H1 (cell line): ENCODE measurements at regions not wholly inside any gene's neighbourhood (a gene's known extent, or its start where the extent isn't known, plus 50 kb on each side); places are given as distances from the start of the nearest gene placed in this dataset.

Experiments
- CTCF ChIA-PET: fragments of 300-600 bp; sonication (Branson Sonifier 250); formaldehyde crosslinking; loops from one replicate; lab custom pipeline; 2021; ENCODE audit not compliant: partially characterized antibody; lab: Charles Lee
- POLR2A ChIA-PET: fragments of 300-600 bp; sonication (Branson Sonifier 250); formaldehyde crosslinking; loops from one replicate; lab custom pipeline; 2021; ENCODE audit warnings: inconsistent platforms; ENCODE audit not compliant: partially characterized antibody; lab: Charles Lee
- DNase-seq, 2 experiments: peaks; one replicate each; pipeline versions ENCODE4 v3.0.0 to v3.0.0-alpha.2; 2010 to 2022; ENCODE audit warnings: low spot score in 2 of 2, low read depth in 1 of 2, mixed read lengths in 1 of 2
- FAIRE-seq: peaks from 2 replicates; lab custom pipeline; 2011; peaks lifted over from hg19 to GRCh38; lab: Jason Lieb, UNC
- H2AFZ ChIP-seq: 2 replicates; pipeline ENCODE4 v1.8.1; 2012; ENCODE audit warnings: low read length, inconsistent platforms
- H2AK5ac ChIP-seq: 2 replicates; pipeline ENCODE4 v1.6.1; 2013; ENCODE audit warnings: low read depth, low read length
- H2BK120ac ChIP-seq: replicated peaks from 2 replicates; pipeline ENCODE3; 2013; ENCODE audit warnings: low read depth, low read length, inconsistent platforms
- H2BK12ac ChIP-seq: 2 replicates; pipeline ENCODE4 v1.6.1; 2013; ENCODE audit warnings: low read depth, low read length
- H2BK15ac ChIP-seq: 2 replicates; pipeline ENCODE4 v1.6.1; 2013; ENCODE audit warnings: low read length
- H2BK20ac ChIP-seq: 2 replicates; pipeline ENCODE4 v1.6.1; 2013; ENCODE audit warnings: low read length
- H2BK5ac ChIP-seq: 2 replicates; pipeline ENCODE4 v1.6.1; 2013; ENCODE audit warnings: low read depth, low read length
- H3K14ac ChIP-seq: 2 replicates; pipeline ENCODE4 v1.6.1; 2013; ENCODE audit warnings: inconsistent platforms; ENCODE audit not compliant: insufficient read length
- H3K18ac ChIP-seq: 2 replicates; pipeline ENCODE4 v1.6.1; 2013; ENCODE audit warnings: low read length; ENCODE audit errors: extremely low read depth
- H3K23ac ChIP-seq: 2 replicates; pipeline ENCODE4 v1.6.1; 2013; ENCODE audit warnings: inconsistent platforms; ENCODE audit not compliant: insufficient read length
- H3K23me2 ChIP-seq: 2 replicates; pipeline ENCODE4 v1.6.1; 2013; ENCODE audit warnings: low read depth, low read length
- H3K27ac ChIP-seq: 2 replicates; pipeline ENCODE4 v1.6.1; 2011; ENCODE audit warnings: low read depth, low read length, inconsistent platforms
- H3K27me3 ChIP-seq, 4 experiments: replicated peaks in 1 of 4; 1 replicate in 1 of 4; 2 replicates in 3 of 4; pipeline versions ENCODE4 v1.6.1 to v1.8.1; 2011 to 2013; ENCODE audit warnings: low read length in 3 of 4, mild to moderate bottlenecking in 3 of 4, inconsistent platforms in 2 of 4, mixed read lengths in 2 of 4, moderate library complexity in 1 of 4; ENCODE audit not compliant: control insufficient read depth in 3 of 4, insufficient read depth in 3 of 4; ENCODE audit errors: extremely low read depth in 1 of 4
- H3K36me3 ChIP-seq, 4 experiments: 2 replicates each; pipeline versions ENCODE4 v1.6.1 to v1.8.1; 2011 to 2013; ENCODE audit warnings: mild to moderate bottlenecking in 4 of 4, low read length in 3 of 4, moderate library complexity in 2 of 4, control low read depth in 1 of 4, inconsistent platforms in 1 of 4; ENCODE audit not compliant: insufficient read depth in 4 of 4, control insufficient read depth in 2 of 4
- H3K4ac ChIP-seq: replicated peaks from 2 replicates; pipeline ENCODE3; 2013; ENCODE audit warnings: low read length, low read depth, mixed read lengths, inconsistent platforms; ENCODE audit not compliant: insufficient read length
- H3K4me1 ChIP-seq, 4 experiments: replicated peaks in 1 of 4; 1 replicate in 1 of 4; 2 replicates in 3 of 4; pipeline versions ENCODE4 v1.6.1 to v1.8.1; 2011 to 2013; ENCODE audit warnings: low read length in 3 of 4, inconsistent platforms in 2 of 4, mixed read lengths in 1 of 4; ENCODE audit not compliant: insufficient read depth in 4 of 4, control insufficient read depth in 3 of 4
- H3K4me2 ChIP-seq, 2 experiments: 2 replicates each; pipeline versions ENCODE4 v1.6.1 to v1.8.1; 2011 to 2013; ENCODE audit warnings: low read depth in 2 of 2, low read length in 2 of 2, control low read depth in 1 of 2, inconsistent platforms in 1 of 2, mild to moderate bottlenecking in 1 of 2; ENCODE audit not compliant: insufficient read depth in 1 of 2
- H3K4me3 ChIP-seq, 4 experiments: fragments of 200-600, 300-600 bp in 1 of 4; sonication (generic), shearing (Covaris generic), sonication (Bioruptor Twin) in 1 of 4; 2 replicates each; pipeline versions ENCODE4 v1.5.1 to v1.8.1; 2011 to 2016; ENCODE audit warnings: low read length in 4 of 4, low read depth in 3 of 4, control low read depth in 2 of 4, inconsistent platforms in 2 of 4, mild to moderate bottlenecking in 2 of 4, mixed read lengths in 1 of 4, moderate library complexity in 1 of 4; ENCODE audit not compliant: insufficient read depth in 2 of 4; ENCODE audit errors: extremely low read depth in 1 of 4
- H3K56ac ChIP-seq: replicated peaks from 2 replicates; pipeline ENCODE3; 2013; ENCODE audit warnings: low read depth, mild to moderate bottlenecking, mixed read lengths, low read length, inconsistent platforms; ENCODE audit not compliant: insufficient read length
- H3K79me1 ChIP-seq: 2 replicates; pipeline ENCODE4 v1.6.1; 2013; ENCODE audit warnings: low read depth, low read length, control low read depth
- H3K79me2 ChIP-seq, 2 experiments: 2 replicates each; pipeline versions ENCODE4 v1.6.1 to v1.8.1; 2012 to 2013; ENCODE audit warnings: low read length in 2 of 2, mild to moderate bottlenecking in 2 of 2, inconsistent platforms in 1 of 2; ENCODE audit not compliant: insufficient read depth in 2 of 2, control insufficient read depth in 1 of 2
- H3K9ac ChIP-seq, 4 experiments: replicated peaks in 1 of 4; 1 replicate in 1 of 4; 2 replicates in 3 of 4; pipeline versions ENCODE4 v1.6.1 to v1.8.1; 2011 to 2013; ENCODE audit warnings: low read depth in 3 of 4, low read length in 3 of 4, control low read depth in 2 of 4, mild to moderate bottlenecking in 2 of 4, moderate library complexity in 2 of 4, inconsistent platforms in 1 of 4; ENCODE audit errors: extremely low read depth in 1 of 4
- H3K9me3 ChIP-seq, 2 experiments: 2 replicates each; pipeline versions ENCODE4 v1.6.1 to v1.8.1; 2012 to 2013; ENCODE audit warnings: mild to moderate bottlenecking in 2 of 2, moderate library complexity in 2 of 2, control low read depth in 1 of 2, inconsistent platforms in 1 of 2, low read depth in 1 of 2, low read length in 1 of 2, mixed read lengths in 1 of 2; ENCODE audit not compliant: insufficient read depth in 2 of 2
- H4K20me1 ChIP-seq, 2 experiments: replicated peaks in 1 of 2; 2 replicates each; pipeline versions ENCODE3 to v1.8.1; 2011 to 2013; ENCODE audit warnings: inconsistent platforms in 2 of 2, low read length in 2 of 2, mild to moderate bottlenecking in 1 of 2; ENCODE audit not compliant: insufficient read depth in 2 of 2, control insufficient read depth in 1 of 2
- H4K5ac ChIP-seq: 2 replicates; pipeline ENCODE4 v1.6.1; 2013; ENCODE audit warnings: low read length, low read depth, mixed read lengths, inconsistent platforms; ENCODE audit not compliant: insufficient read length
- H4K8ac ChIP-seq: 2 replicates; pipeline ENCODE4 v1.8.0; 2013; ENCODE audit warnings: mild to moderate bottlenecking, moderate library complexity, low read length, inconsistent platforms; ENCODE audit not compliant: insufficient read depth; ENCODE audit errors: extremely low read depth
- H4K91ac ChIP-seq: replicated peaks from 2 replicates; pipeline ENCODE3; 2013; ENCODE audit warnings: low read length, mixed read lengths, inconsistent platforms; ENCODE audit not compliant: insufficient read length
- CHD1 ChIP-seq: IDR thresholded peaks from 2 replicates; pipeline ENCODE4 v1.6.1; 2012; ENCODE audit warnings: low read depth, low read length, improper control_type of control experiment
- CREB1 ChIP-seq: IDR thresholded peaks from 2 replicates; pipeline ENCODE4 v1.6.1; 2012; ENCODE audit warnings: inconsistent platforms
- EZH2 ChIP-seq: fragments of 200-600 bp; sonication (generic); IDR thresholded peaks from 2 replicates; pipeline ENCODE4 v1.7.1; 2012; ENCODE audit warnings: low read depth, mild to moderate bottlenecking, moderate library complexity, low read length, inconsistent platforms; ENCODE audit not compliant: severe bottlenecking
- GABPA ChIP-seq: IDR thresholded peaks from 2 replicates; pipeline ENCODE4 v1.6.1; 2011; ENCODE audit warnings: mild to moderate bottlenecking, low read length, moderate library complexity, borderline replicate concordance; ENCODE audit not compliant: insufficient read depth
- KDM4A ChIP-seq: IDR thresholded peaks from one replicate; pipeline ENCODE4 v1.7.1; 2012; ENCODE audit warnings: low read depth, mild to moderate bottlenecking, moderate library complexity, low read length, inconsistent platforms; ENCODE audit not compliant: severe bottlenecking
- RAD21 ChIP-seq, 2 experiments: IDR thresholded peaks in 1 of 2; conservative IDR thresholded peaks in 1 of 2; 2 replicates each; pipeline ENCODE4 v1.6.1; 2011; ENCODE audit warnings: low read depth in 2 of 2, low read length in 2 of 2, improper control_type of control experiment in 1 of 2, inconsistent platforms in 1 of 2, mild to moderate bottlenecking in 1 of 2, moderate library complexity in 1 of 2
- SAP30 ChIP-seq: fragments of 300-600 bp; sonication (generic); IDR thresholded peaks from 2 replicates; pipeline ENCODE4 v1.7.1; 2012; ENCODE audit warnings: low read length, moderate library complexity, mild to moderate bottlenecking, inconsistent platforms; ENCODE audit not compliant: insufficient read depth, insufficient replicate concordance
- SP4 ChIP-seq: IDR thresholded peaks from 2 replicates; pipeline ENCODE4 v1.6.1; 2012; ENCODE audit warnings: low read length, inconsistent platforms
- TAF1 ChIP-seq: IDR thresholded peaks from 2 replicates; pipeline ENCODE4 v1.6.1; 2011; ENCODE audit warnings: mild to moderate bottlenecking, low read depth, low read length
- TEAD4 ChIP-seq: IDR thresholded peaks from 2 replicates; pipeline ENCODE4 v1.6.1; 2012; ENCODE audit warnings: low read depth, low read length, inconsistent platforms, mixed read lengths
- USF2 ChIP-seq: IDR thresholded peaks from 2 replicates; pipeline ENCODE4 v1.6.1; 2011; ENCODE audit warnings: low read length, improper control_type of control experiment
- YY1 ChIP-seq: IDR thresholded peaks from 2 replicates; pipeline ENCODE4 v1.6.1; 2011; ENCODE audit warnings: low read depth, mild to moderate bottlenecking, low read length
- ZNF274 ChIP-seq: IDR thresholded peaks from 2 replicates; pipeline ENCODE4 v1.7.0; 2012; ENCODE audit warnings: low read length, borderline replicate concordance; ENCODE audit errors: extremely low read depth
- WGBS, 2 experiments: shearing (Covaris generic) in 1 of 2; methylation state at CpG; one replicate each; pipeline versions ENCODE4 v1.1.6 to v1.1.7; 2013 to 2015; ENCODE audit warnings: low lambda C conversion rate in 2 of 2, mixed read lengths in 2 of 2, inconsistent platforms in 1 of 2, low coverage in 1 of 2, missing lambda C conversion rate in 1 of 2; ENCODE audit not compliant: insufficient replicate concordance in 2 of 2, insufficient coverage in 1 of 2, insufficient read length in 1 of 2; ENCODE audit errors: extremely low coverage in 1 of 2, missing lambda C conversion rate in 1 of 2; 5-methylcytosine and 5-hydroxymethylcytosine counted together

- Histone ChIP-seq H3K14ac (no peak overlapping the region), H2BK20ac (no peak overlapping the region), H3K23me2 (no peaks in the 10 kb centered on the region), H3K4me3 (no peak overlapping the region), H3K18ac (no peak overlapping the region), H4K8ac (no peak overlapping the region), H2BK5ac (no peak overlapping the region), H4K5ac (no peak overlapping the region), H3K27me3 (no peaks in the 10 kb centered on the region), H2BK12ac (no peak overlapping the region), H2AK5ac (no peak overlapping the region), H2BK120ac (no peak overlapping the region), H3K79me2 (no peaks in the 10 kb centered on the region), H3K27ac (no peak overlapping the region), H3K4ac (no peak overlapping the region), H3K9ac (no peak overlapping the region), H2BK15ac (no peak overlapping the region), H2AFZ (no peak overlapping the region; the same call in 1 of the 2 replicates), H3K4me2 (no peak overlapping the region), H4K20me1 (no peaks in the 10 kb centered on the region), H3K79me1 (no peaks in the 10 kb centered on the region), H3K23ac (no peak overlapping the region), H3K56ac (no peak overlapping the region), H3K9me3 (no peaks in the 10 kb centered on the region), H3K36me3 (no peaks in the 10 kb centered on the region), H4K91ac (no peak overlapping the region), H3K4me1 (no peaks in the 10 kb centered on the region)
- ChIA-PET CTCF (interaction anchor here (0.7 kb wide), 1 partner anchor 129 kb away, joined by 3 read pairs; no protein-coding TSS in a partner anchor), POLR2A (no interaction called here)
- no peak for FAIRE-seq
- WGBS, 2 experiments = 91% methylated on average over 2 of the region's 2 CpGs; no CpG with 5 or more reads in 1 of the 2 experiments
- DNase-seq = no peak
- no peak for TF ChIP-seq CHD1
- TF ChIP-seq TEAD4 = no peak
- TF ChIP-seq KDM4A = no peak
- TF ChIP-seq GABPA = no peak
- no peak for TF ChIP-seq YY1
- TF ChIP-seq SP4 = no peak
- TF ChIP-seq CREB1 = no peak
- no peak for TF ChIP-seq TAF1
- TF ChIP-seq RAD21 (IDR thresholded peaks at IDR 0.05 in 1 of 2, conservative IDR thresholded peaks at IDR 0.05 in 1 of 2; ENCODE audit: low read depth in 2 of 2, low read length in 2 of 2) = no peak
- no peak for TF ChIP-seq SAP30
- TF ChIP-seq ZNF274 = no peak
- TF ChIP-seq USF2 = no peak
- TF ChIP-seq EZH2 = no peak
Measured at GRCh38 chr7:112616295-112616694, 135.5 kb downstream of the LSMEM1 start.
